NCI-H2171 (cell line): ENCODE measurements at regions not wholly inside any gene's neighbourhood (a gene's known extent, or its start where the extent isn't known, plus 50 kb on each side); places are given as distances from the start of the nearest gene placed in this dataset.

Experiments used
- DNase-seq: peaks from one replicate; lab custom pipeline; 2025; lab: John Stamatoyannopoulos, UW

DNA sequence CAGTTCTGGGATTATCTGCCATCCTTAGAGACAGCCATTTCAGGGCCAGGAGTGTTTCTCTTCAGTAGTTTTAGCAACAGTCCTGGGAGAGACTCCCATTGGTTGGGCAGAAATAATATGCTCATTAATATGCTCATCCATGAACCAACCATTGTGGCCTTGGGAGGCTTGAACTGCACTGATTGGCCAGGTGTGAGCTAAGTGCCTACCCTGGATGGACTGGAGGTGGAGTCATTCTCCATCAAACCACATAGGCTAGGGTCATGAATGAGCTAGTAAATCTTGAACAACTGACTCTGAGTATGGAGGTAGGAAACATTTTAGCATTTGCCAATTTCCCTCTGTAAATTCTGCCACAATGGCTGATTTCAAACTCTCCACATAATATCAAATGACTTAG is 70.2 kb upstream of the ZFP64 start:
- DNase-seq, result no peak

DNA sequence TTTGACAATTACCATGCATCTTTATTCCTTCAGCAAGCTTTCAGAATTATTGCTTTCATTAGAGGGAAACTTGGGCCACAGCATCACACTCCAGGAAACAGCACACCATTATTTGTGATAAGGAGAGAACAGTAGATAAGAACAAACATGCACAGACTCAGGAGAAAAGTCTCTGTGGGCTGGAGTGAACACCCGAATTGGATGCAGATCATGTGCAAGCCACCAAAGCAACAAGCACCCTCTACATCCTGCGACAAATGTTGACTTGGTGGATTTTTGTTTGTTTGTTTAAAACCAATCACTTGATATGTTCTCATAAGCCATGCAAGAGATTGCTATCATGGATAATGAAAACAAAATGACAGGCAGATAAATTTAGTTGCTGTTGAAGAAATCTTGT is 67.7 kb upstream of the ZFP64 start:
- no peak for DNase-seq

DNA sequence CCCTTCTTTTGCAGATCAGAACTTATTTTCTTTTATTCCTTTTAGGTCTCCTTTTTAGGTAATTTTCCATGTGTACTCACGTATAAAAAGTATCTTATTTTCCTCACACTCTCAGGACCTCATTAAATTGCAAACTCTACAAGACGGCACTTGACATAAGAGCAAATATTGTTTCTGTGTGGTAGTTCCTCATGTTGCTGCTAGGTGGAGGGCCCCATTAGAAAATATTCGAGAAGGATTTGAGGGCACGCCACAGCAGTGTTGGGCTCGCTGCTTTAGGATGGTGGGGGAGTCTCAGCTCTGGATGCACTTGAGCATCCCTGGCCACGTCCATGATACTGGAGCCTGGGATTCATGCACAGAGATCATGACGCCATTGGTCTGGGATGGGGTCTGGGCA is 64.9 kb upstream of the ZFP64 start:
- DNase-seq, result no peak

DNA sequence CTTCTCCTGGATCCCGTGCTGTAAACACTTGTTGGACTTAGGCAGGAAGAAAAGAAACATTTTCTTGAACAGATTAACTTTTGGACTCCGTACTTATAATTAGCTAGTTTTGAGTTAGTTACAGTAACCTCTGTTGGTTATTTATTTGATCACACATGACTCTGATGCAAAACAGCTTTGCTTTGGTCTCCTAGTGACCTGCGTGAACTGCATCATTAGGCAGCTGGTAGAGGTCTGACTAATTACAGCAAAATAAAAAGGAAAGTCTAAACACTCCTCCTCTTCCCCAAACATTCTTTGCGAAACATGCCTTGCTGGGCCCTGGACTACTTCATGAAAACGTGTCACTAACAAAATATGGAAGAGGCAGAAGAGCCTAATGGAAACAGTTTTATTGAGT is 61.1 kb upstream of the ZFP64 start:
- DNase-seq, result no peak

DNA sequence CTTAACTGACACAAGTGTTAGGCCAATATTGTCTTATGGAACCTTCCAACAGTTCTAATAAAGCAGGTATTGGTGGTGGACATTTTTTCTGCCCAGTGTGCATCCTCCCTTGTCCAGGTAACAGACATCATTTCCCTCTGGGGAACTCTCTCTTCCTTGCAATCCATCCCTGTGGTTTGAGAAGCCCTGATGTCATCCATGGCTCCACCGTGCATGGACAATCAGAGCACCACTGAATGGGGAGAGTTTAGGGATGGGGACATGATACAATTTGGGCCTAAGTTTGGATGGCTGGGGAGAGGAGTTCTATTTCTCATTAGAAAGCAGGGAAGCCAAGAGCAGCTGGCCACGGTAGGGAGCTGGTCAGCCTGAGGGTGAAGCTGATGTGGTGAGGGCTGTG is 60.2 kb upstream of the ZFP64 start:
- no peak for DNase-seq

DNA sequence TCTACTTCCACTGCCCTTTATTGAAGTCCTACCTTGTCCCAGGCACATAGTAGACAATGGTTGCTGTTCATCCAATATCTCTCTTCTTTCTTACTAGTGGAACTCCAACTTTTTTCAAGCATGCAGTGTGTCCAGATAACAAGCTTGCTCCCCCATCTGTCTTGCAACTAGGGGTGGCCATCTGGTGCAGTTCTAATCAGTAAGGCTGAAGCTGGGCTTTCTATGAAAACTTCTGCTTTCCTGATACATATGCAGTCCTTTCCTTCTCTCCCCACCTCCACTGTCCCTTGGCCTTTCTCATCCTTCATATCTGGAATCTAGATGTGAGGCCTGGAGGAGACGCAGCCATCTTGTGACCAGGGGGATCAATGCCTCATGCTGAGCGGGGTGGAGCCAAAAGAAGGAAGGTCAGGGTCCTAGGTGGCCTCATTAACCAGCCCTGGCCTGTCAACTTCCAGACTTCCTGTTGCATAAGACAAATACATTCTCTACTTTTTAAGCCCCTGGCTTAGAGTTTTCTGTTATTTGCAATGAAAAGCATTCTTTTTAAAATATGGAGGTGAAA is 59.6 kb upstream of the ZFP64 start:
- no peak for DNase-seq

DNA sequence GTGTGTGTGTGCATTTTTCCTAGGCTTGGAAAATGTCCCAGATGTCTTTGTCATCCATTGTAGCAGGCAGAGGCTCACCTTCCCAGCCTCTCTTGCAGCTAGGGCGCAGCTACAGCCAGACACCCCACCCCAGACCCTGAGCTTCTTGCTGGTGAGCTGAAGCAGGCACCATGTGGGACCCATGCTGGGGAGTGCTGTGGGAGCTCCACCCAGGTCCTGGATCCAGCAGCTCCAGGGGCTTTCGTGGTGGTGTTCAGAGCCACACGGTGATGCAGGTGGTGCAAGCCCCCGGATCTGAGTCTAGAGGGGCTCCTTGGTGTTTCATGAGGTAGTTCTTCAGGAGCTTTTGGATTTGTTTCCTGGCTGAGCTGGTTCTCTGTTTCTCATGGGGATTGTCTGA is 56.0 kb upstream of the ZFP64 start:
- DNase-seq, result no peak

DNA sequence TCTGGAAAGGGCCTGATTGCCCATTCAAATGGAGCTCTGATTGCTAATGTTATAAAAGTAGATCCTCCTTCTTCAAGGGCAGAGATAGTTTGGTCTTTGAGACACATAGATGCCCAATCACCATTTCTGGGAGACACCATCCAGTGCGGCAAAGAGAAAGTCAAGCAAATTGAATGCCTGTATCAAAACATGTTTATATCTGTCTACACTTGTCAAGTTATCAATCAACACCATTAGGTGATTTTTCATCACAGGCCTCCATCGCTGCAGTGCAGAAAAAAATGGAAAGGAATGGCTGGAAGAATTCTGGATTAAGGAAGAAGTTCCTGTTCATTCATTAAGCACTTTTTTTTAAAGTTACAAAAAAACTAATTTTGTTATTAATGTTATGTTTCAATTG is 54.8 kb upstream of the ZFP64 start:
- no peak for DNase-seq

DNA sequence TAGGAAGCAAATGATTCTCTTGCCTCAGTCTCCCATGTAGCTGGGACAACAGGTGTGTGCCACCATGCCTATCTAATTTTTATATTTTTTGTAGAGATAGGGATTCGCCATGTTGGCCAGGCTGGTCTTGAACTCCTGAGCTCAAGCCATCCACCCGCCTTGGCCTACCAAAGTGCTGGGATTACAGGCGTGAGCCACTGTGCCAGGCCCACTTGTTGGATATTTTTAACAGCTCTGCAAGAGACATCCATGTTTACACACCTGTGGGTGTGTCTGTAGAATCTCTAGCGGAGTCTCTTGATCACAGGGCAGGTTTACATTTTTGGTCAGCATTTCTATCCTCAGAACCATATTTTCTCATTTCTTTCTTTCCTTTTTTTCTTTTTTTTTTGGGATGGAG is 53.1 kb upstream of the ZFP64 start:
- no peak for DNase-seq

DNA sequence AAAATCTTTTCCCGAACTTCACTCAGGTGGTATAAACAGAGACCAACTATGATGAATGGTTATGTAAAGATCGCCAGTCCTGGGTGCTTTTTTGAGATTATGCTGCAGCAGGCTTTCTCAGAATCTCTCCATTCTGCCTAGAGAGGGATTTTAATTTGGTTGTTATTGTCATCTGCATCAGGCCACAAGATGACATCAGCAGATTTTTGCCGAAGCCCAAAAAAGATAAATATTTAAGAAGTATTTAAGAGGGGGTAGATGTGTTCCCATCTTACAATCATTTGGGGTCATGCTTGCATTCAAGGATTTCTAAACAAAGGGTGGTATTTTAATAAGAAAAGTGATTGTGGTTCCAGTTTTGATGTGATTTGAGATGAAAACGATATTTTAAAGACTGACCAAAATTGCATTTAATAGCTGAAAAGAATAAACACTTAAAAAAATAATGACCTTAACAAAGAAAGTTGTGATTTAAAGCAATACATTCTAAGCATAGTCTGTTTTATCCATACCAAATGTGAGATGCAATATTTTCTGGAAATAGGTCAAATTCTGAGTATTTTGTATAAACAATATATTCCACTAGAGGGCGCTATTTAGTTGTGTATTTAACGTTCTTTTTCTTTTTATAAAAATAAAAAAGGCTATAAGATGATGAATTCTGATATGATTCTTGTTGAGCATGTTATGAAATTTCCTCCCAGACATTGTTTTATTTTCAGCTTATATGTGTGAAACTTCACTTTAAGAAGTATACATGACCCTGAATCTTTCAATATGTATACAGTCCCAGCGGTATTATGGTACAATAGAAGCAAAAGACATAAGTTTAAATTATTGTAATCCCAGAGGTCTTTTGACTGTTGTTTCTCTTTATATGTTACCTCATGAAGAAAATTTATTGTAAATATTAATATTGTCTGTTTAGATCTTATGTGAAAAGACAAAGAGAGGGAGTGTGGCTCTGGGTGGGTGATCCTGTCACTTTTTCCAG is 51.0 kb upstream of the ZFP64 start:
- DNase-seq, result peak; percentile 52
